ENCODE measurements at regions not wholly inside any gene's neighbourhood (a gene's known extent, or its start where the extent isn't known, plus 50 kb on each side); places are given as distances from the start of the nearest gene placed in this dataset.

GRCh38 chr3:34178415-34178814, 380.0 kb downstream of the PDCD6IP start:
- Histone ChIP-seq H3K23ac (ENCODE audit: low read length in 2 of 2) (no peak overlapping the region), H3K79me1 (replicated peaks; ENCODE audit: low read length, poor library complexity, severe bottlenecking) (no peaks in the 10 kb centered on the region), H2AK5ac (ENCODE audit: low read length, severe bottlenecking) (no peak overlapping the region), H3K18ac (ENCODE audit: low read depth in 1 of 2, low read length in 2 of 2) (no peak overlapping the region), H3K4ac (ENCODE audit: low read depth in 1 of 2, low read length in 2 of 2) (no peak overlapping the region), H4K91ac (ENCODE audit: low read length) (no peak overlapping the region), H2BK12ac (ENCODE audit: low read length in 2 of 2) (no peak overlapping the region), H2BK120ac (ENCODE audit: low read depth, low read length) (no peak overlapping the region), H3K36me3 (ENCODE audit: control insufficient read depth in 1 of 2, insufficient read depth in 2 of 2, low read depth in 1 of 2, low read length in 2 of 2) (no peaks in the 10 kb centered on the region), H3K27ac (ENCODE audit: low read length, poor library complexity, severe bottlenecking) (no peak overlapping the region), H2BK5ac (ENCODE audit: low read depth, low read length, poor library complexity, severe bottlenecking) (no peak overlapping the region), H3K9me3 (ENCODE audit: control insufficient read depth, low read length) (no peaks in the 10 kb centered on the region), H3K4me2 (ENCODE audit: low read length, poor library complexity, severe bottlenecking) (no peak overlapping the region), H3K9ac (ENCODE audit: low read length) (no peak overlapping the region), H3K4me3 (ENCODE audit: insufficient read depth in 1 of 2, low read depth in 1 of 2, low read length in 2 of 2) (no peak overlapping the region), H3K4me1 (ENCODE audit: control insufficient read depth, insufficient read depth, low read depth, low read length) (peaks cover 4% of the 10 kb centered on the region), H4K8ac (ENCODE audit: low read length) (no peak overlapping the region), H2BK15ac (ENCODE audit: low read depth, poor library complexity, severe bottlenecking) (no peak overlapping the region), H3K27me3 (ENCODE audit: control insufficient read depth in 1 of 2, insufficient read depth in 1 of 2, low read length in 2 of 2) (peaks cover 0 to 5% of the 10 kb centered on the region in 2 experiments), H2AFZ (ENCODE audit: low read depth, low read length) (no peak overlapping the region), H3K14ac (ENCODE audit: low read length in 2 of 2) (no peak overlapping the region)
- WGBS: 40% methylated on average over 2 of the region's 2 CpGs
- peak; percentile 14 for DNase-seq

DNA sequence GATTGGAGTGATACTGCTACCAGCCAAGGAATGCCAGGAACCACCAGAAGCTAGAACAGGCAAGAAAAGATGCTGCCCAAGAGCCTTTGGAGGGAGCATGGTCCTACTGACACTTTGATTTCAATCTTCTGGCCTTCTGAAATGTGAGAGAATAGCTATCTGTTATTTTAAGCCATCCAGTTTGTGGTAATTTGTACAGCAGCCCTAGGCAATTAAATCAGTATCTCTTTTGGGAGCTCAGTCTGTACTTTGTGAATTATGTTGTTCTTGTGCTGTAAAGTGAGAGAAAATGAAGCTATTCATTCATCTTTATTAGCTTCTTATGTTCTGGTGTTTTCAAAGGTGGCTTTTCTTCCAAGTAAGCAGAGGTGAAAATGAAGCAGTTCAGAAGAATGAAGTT, 381.3 kb downstream of the PDCD6IP start:
- Histone ChIP-seq H3K4me2 (ENCODE audit: low read length, poor library complexity, severe bottlenecking) (no peak overlapping the region), H2BK120ac (ENCODE audit: low read depth, low read length) (no peak overlapping the region), H2BK15ac (ENCODE audit: low read depth, poor library complexity, severe bottlenecking) (no peak overlapping the region), H3K4ac (ENCODE audit: low read depth in 1 of 2, low read length in 2 of 2) (no peak overlapping the region), H3K79me1 (replicated peaks; ENCODE audit: low read length, poor library complexity, severe bottlenecking) (no peaks in the 10 kb centered on the region), H3K9me3 (ENCODE audit: control insufficient read depth, low read length) (no peaks in the 10 kb centered on the region), H2BK12ac (ENCODE audit: low read length in 2 of 2) (no peak overlapping the region), H2AFZ (ENCODE audit: low read depth, low read length) (no peak overlapping the region), H3K18ac (ENCODE audit: low read depth in 1 of 2, low read length in 2 of 2) (no peak overlapping the region), H3K23ac (ENCODE audit: low read length in 2 of 2) (no peak overlapping the region), H3K4me3 (ENCODE audit: insufficient read depth in 1 of 2, low read depth in 1 of 2, low read length in 2 of 2) (no peak overlapping the region), H2AK5ac (ENCODE audit: low read length, severe bottlenecking) (no peak overlapping the region), H3K9ac (ENCODE audit: low read length) (no peak overlapping the region), H3K27me3 (ENCODE audit: control insufficient read depth in 1 of 2, insufficient read depth in 1 of 2, low read length in 2 of 2) (peaks cover 0 to 5% of the 10 kb centered on the region in 2 experiments), H4K8ac (ENCODE audit: low read length) (no peak overlapping the region), H2BK5ac (ENCODE audit: low read depth, low read length, poor library complexity, severe bottlenecking) (no peak overlapping the region), H4K91ac (ENCODE audit: low read length) (no peak overlapping the region), H3K36me3 (ENCODE audit: control insufficient read depth in 1 of 2, insufficient read depth in 2 of 2, low read depth in 1 of 2, low read length in 2 of 2) (no peaks in the 10 kb centered on the region), H3K14ac (ENCODE audit: low read length in 2 of 2) (no peak overlapping the region), H3K27ac (ENCODE audit: low read length, poor library complexity, severe bottlenecking) (no peak overlapping the region), H3K4me1 (ENCODE audit: control insufficient read depth, insufficient read depth, low read depth, low read length) (peaks cover 1% of the 10 kb centered on the region)
- DNase-seq: no peak

GRCh38 chr3:34180532-34180931, 382.1 kb downstream of the PDCD6IP start:
- Histone ChIP-seq H2BK12ac (ENCODE audit: low read length in 2 of 2) (no peak overlapping the region), H2AFZ (ENCODE audit: low read depth, low read length) (no peak overlapping the region), H3K4ac (ENCODE audit: low read depth in 1 of 2, low read length in 2 of 2) (no peak overlapping the region), H2BK15ac (ENCODE audit: low read depth, poor library complexity, severe bottlenecking) (no peak overlapping the region), H3K14ac (ENCODE audit: low read length in 2 of 2) (no peak overlapping the region), H3K9me3 (ENCODE audit: control insufficient read depth, low read length) (no peaks in the 10 kb centered on the region), H2AK5ac (ENCODE audit: low read length, severe bottlenecking) (no peak overlapping the region), H3K9ac (ENCODE audit: low read length) (no peak overlapping the region), H3K27ac (ENCODE audit: low read length, poor library complexity, severe bottlenecking) (no peak overlapping the region), H3K4me3 (ENCODE audit: insufficient read depth in 1 of 2, low read depth in 1 of 2, low read length in 2 of 2) (no peak overlapping the region), H4K8ac (ENCODE audit: low read length) (no peak overlapping the region), H3K23ac (ENCODE audit: low read length in 2 of 2) (no peak overlapping the region), H3K79me1 (replicated peaks; ENCODE audit: low read length, poor library complexity, severe bottlenecking) (no peaks in the 10 kb centered on the region), H3K36me3 (ENCODE audit: control insufficient read depth in 1 of 2, insufficient read depth in 2 of 2, low read depth in 1 of 2, low read length in 2 of 2) (no peaks in the 10 kb centered on the region), H3K4me1 (ENCODE audit: control insufficient read depth, insufficient read depth, low read depth, low read length) (no peaks in the 10 kb centered on the region), H3K4me2 (ENCODE audit: low read length, poor library complexity, severe bottlenecking) (no peak overlapping the region), H4K91ac (ENCODE audit: low read length) (no peak overlapping the region), H2BK120ac (ENCODE audit: low read depth, low read length) (no peak overlapping the region), H3K18ac (ENCODE audit: low read depth in 1 of 2, low read length in 2 of 2) (no peak overlapping the region), H3K27me3 (ENCODE audit: control insufficient read depth in 1 of 2, insufficient read depth in 1 of 2, low read length in 2 of 2) (peaks cover 0 to 5% of the 10 kb centered on the region in 2 experiments), H2BK5ac (ENCODE audit: low read depth, low read length, poor library complexity, severe bottlenecking) (no peak overlapping the region)
- DNase-seq: no peak
- WGBS: 64% methylated on average over 2 of the region's 2 CpGs

DNA sequence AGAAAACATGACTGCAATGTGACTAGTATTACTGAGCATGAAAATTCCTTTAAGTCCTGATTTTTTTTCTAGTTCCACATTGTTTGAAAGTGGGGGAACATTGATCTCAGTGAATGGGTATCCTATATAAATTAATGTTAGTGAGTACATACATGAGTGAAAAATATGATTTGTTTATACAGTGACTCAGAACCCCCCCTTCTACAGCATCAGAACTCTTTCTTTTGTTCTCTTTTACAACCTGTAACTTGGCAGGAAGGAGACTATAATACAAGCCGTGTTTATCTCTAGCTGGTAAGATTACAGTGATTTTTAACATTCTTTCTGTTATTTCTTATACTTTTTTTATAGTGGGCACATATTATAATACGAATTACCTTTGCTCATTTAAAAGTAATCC, 384.7 kb downstream of the PDCD6IP start:
- H2AFZ ChIP-seq (ENCODE audit: low read depth, low read length): no peak overlapping the region
- no CpG with 5 or more reads among the region's 2 CpGs for WGBS

More for the DNA sequence above, 384.7 kb downstream of the PDCD6IP start:
- Histone ChIP-seq H3K4me3 (ENCODE audit: insufficient read depth in 1 of 2, low read depth in 1 of 2, low read length in 2 of 2) (no peak overlapping the region), H3K9ac (ENCODE audit: low read length) (no peak overlapping the region), H3K27ac (ENCODE audit: low read length, poor library complexity, severe bottlenecking) (no peak overlapping the region), H3K4ac (ENCODE audit: low read depth in 1 of 2, low read length in 2 of 2) (no peak overlapping the region), H4K91ac (ENCODE audit: low read length) (no peak overlapping the region), H3K36me3 (ENCODE audit: control insufficient read depth in 1 of 2, insufficient read depth in 2 of 2, low read depth in 1 of 2, low read length in 2 of 2) (no peaks in the 10 kb centered on the region), H3K79me1 (replicated peaks; ENCODE audit: low read length, poor library complexity, severe bottlenecking) (no peaks in the 10 kb centered on the region), H3K27me3 (ENCODE audit: control insufficient read depth in 1 of 2, insufficient read depth in 1 of 2, low read length in 2 of 2) (peaks cover 0 to 5% of the 10 kb centered on the region in 2 experiments), H3K23ac (ENCODE audit: low read length in 2 of 2) (no peak overlapping the region), H2BK120ac (ENCODE audit: low read depth, low read length) (no peak overlapping the region), H2BK12ac (ENCODE audit: low read length in 2 of 2) (no peak overlapping the region), H3K18ac (ENCODE audit: low read depth in 1 of 2, low read length in 2 of 2) (no peak overlapping the region), H3K14ac (ENCODE audit: low read length in 2 of 2) (no peak overlapping the region), H3K9me3 (ENCODE audit: control insufficient read depth, low read length) (no peaks in the 10 kb centered on the region), H2BK5ac (ENCODE audit: low read depth, low read length, poor library complexity, severe bottlenecking) (no peak overlapping the region), H3K4me1 (ENCODE audit: control insufficient read depth, insufficient read depth, low read depth, low read length) (no peaks in the 10 kb centered on the region), H2AK5ac (ENCODE audit: low read length, severe bottlenecking) (no peak overlapping the region), H4K8ac (ENCODE audit: low read length) (no peak overlapping the region), H3K4me2 (ENCODE audit: low read length, poor library complexity, severe bottlenecking) (no peak overlapping the region), H2BK15ac (ENCODE audit: low read depth, poor library complexity, severe bottlenecking) (no peak overlapping the region)
- no peak for DNase-seq

Measured in mesenchymal stem cell (in vitro differentiated cells and primary cell).